Neutrophil (primary cell): ENCODE measurements at regions not wholly inside any gene's neighbourhood (a gene's known extent, or its start where the extent isn't known, plus 50 kb on each side); places are given as distances from the start of the nearest gene placed in this dataset.

Source experiments
- H3K27ac ChIP-seq: fragments of 200-600 bp; sonication (generic); 2 replicates; pipeline ENCODE4 v1.5.1; 2016; ENCODE audit warnings: mild to moderate bottlenecking, moderate library complexity
- H3K27me3 ChIP-seq: fragments of 200-600 bp; sonication (generic); 2 replicates; pipeline ENCODE4 v1.6.0; 2016; ENCODE audit warnings: mild to moderate bottlenecking
- H3K36me3 ChIP-seq: fragments of 200-600 bp; sonication (generic); 2 replicates; pipeline ENCODE4 v1.5.1; 2017
- H3K4me1 ChIP-seq, 2 experiments: fragments of 200-600 bp in 1 of 2; sonication (generic) in 1 of 2; 1 replicate in 1 of 2; 2 replicates in 1 of 2; pipeline versions ENCODE4 v1.5.1 to v1.6.1; 2013 to 2016; ENCODE audit warnings: low read depth in 1 of 2, low read length in 1 of 2, mild to moderate bottlenecking in 1 of 2, moderate library complexity in 1 of 2; ENCODE audit not compliant: control insufficient read depth in 1 of 2, insufficient read depth in 1 of 2
- H3K4me3 ChIP-seq, 2 experiments: fragments of 200-600 bp in 1 of 2; sonication (generic) in 1 of 2; 1 replicate in 1 of 2; 2 replicates in 1 of 2; pipeline ENCODE4 v1.5.1; 2013 to 2016; ENCODE audit warnings: low read depth in 1 of 2, low read length in 1 of 2, mild to moderate bottlenecking in 1 of 2, moderate library complexity in 1 of 2
- H3K9me3 ChIP-seq: fragments of 200-600 bp; sonication (generic); 2 replicates; pipeline ENCODE4 v1.5.1; 2016
- TF ChIP-seq, protein P1 (sequence below): fragments of 200-600 bp; sonication (generic); IDR thresholded peaks from 2 replicates; pipeline ENCODE4 v1.5.1; 2016; ENCODE audit warnings: antibody characterized with exemption

DNA sequence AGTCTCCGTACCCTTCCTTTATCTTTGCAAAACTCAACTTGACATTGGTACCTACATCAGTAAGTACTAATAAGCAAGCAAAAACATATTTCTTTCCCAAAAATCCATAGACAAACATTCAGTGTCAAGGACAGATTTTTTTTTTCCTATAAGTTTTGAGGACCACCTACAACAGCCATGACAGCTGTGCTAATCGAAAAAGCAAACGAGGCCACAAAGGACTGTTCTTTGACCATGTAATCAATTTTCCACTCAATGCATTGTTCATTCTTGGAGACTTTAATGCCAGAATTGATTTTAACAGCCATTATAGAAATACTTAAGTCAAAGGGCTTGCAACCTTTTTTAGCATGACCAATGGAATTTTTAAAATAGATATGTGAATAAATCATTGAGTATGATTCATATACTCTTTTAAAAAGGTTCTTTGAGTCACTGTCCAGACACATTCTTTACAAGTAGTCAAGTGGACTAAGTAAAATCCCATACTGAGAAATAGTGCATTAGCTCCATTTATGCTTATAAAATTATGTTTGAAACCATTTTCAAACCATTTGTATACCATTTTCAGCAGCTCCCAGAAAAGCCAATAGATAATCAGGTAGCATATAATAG, 323.9 kb downstream of the MZT1 start:
- Histone ChIP-seq H3K4me1 (no peaks in the 10 kb centered on the region), H3K27ac (no peak overlapping the region), H3K4me3 (no peak overlapping the region), H3K9me3 (no peaks in the 10 kb centered on the region), H3K27me3 (no peaks in the 10 kb centered on the region), H3K36me3 (no peaks in the 10 kb centered on the region)
- TF ChIP-seq, protein P1, sequence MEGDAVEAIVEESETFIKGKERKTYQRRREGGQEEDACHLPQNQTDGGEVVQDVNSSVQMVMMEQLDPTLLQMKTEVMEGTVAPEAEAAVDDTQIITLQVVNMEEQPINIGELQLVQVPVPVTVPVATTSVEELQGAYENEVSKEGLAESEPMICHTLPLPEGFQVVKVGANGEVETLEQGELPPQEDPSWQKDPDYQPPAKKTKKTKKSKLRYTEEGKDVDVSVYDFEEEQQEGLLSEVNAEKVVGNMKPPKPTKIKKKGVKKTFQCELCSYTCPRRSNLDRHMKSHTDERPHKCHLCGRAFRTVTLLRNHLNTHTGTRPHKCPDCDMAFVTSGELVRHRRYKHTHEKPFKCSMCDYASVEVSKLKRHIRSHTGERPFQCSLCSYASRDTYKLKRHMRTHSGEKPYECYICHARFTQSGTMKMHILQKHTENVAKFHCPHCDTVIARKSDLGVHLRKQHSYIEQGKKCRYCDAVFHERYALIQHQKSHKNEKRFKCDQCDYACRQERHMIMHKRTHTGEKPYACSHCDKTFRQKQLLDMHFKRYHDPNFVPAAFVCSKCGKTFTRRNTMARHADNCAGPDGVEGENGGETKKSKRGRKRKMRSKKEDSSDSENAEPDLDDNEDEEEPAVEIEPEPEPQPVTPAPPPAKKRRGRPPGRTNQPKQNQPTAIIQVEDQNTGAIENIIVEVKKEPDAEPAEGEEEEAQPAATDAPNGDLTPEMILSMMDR: no peak

DNA sequence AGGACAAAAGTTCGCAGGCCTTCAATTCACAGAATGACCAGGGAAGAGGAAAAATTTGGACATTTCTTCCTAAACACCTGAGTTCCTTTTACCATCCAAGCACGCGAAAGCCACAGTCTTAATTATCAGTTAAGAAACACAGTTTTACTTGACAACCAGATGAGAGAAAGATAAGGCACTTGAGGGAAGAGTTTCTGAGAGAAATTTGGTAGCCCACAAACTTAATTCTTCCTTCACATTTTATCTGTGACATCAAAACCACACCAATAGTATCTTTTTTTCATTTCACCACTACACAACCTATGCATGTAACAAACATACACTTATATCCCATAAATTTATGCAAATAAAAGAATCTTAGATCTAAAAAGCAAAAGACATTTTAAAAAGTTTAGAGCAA, 326.6 kb downstream of the MZT1 start:
- Histone ChIP-seq H3K36me3 (no peaks in the 10 kb centered on the region), H3K4me1 (no peaks in the 10 kb centered on the region), H3K9me3 (no peaks in the 10 kb centered on the region), H3K27me3 (no peaks in the 10 kb centered on the region), H3K27ac (no peak overlapping the region), H3K4me3 (no peak overlapping the region)
- TF ChIP-seq, protein P1: no peak

DNA sequence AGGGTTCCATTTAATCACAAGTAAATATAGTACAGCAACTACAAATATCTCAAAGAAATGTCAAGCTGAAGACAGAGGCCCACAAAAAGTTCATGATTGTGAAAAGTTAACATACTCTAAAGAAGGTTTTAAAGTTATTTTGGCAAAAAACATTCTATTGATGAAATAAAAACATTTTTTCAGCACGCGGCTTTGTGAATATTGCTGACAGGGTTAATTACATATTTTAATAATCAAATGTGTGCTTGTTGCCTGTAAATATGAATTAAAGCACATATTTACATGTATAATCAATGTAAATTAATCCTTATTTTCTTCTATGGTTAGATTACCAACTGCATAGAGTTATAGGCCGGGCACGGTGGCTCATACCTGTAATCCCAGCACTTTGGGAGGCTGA, 328.1 kb downstream of the MZT1 start:
- H3K36me3 ChIP-seq: no peaks in the 10 kb centered on the region
- TF ChIP-seq, protein P1: no peak

DNA sequence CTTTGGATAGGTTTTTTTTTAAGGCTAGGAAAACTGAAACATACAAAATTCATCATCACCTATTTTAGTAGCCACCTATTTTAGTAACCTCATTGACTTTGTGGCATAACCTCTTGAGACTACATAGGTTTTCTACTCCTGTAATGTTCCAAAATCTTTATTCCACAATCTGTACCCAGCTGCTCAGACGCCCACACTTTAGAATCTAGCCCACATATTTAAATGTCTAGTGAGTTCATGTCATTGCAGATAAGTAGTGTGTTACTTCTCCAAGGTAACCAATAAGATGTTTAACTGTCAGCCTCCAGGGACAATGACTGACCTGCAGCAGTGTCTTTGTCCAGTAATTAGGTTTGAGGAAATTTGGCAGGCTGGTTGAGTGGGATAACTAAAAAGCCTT, 330.2 kb downstream of the MZT1 start:
- no peak overlapping the region for H3K27ac ChIP-seq
- H3K4me3 ChIP-seq: no peak overlapping the region
- TF ChIP-seq, protein P1: no peak
- no peaks in the 10 kb centered on the region for H3K36me3 ChIP-seq
- no peaks in the 10 kb centered on the region for H3K9me3 ChIP-seq
- H3K27me3 ChIP-seq: no peaks in the 10 kb centered on the region
- H3K4me1 ChIP-seq: no peaks in the 10 kb centered on the region

More for the DNA sequence above, 328.1 kb downstream of the MZT1 start:
- H3K4me1 ChIP-seq: no peaks in the 10 kb centered on the region
- no peak overlapping the region for H3K27ac ChIP-seq
- H3K9me3 ChIP-seq: no peaks in the 10 kb centered on the region
- H3K4me3 ChIP-seq: no peak overlapping the region
- no peaks in the 10 kb centered on the region for H3K27me3 ChIP-seq

DNA sequence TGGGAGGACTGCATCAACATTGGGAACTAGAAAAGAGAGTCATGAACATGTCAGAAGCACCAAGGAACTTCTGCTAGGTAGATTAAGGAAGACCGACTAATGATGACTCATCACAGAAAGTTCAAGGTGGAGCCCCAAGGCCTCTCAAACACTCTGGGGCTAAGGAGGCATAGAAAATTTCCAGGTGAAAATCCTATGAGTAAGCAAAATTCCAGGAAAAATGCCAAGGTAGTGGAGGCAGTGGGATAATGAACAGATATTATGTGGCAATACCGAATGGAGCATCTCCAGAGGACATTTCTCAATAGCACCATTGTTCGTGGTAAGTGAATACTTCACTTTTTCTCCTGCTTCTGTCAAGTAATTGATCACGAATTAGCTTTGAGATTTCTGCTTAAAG, 336.5 kb downstream of the MZT1 start:
- no peaks in the 10 kb centered on the region for H3K36me3 ChIP-seq
- TF ChIP-seq, protein P1: no peak
- no peaks in the 10 kb centered on the region for H3K4me1 ChIP-seq
- H3K27ac ChIP-seq: no peak overlapping the region
- no peaks in the 10 kb centered on the region for H3K9me3 ChIP-seq
- H3K27me3 ChIP-seq: no peaks in the 10 kb centered on the region
- no peak overlapping the region for H3K4me3 ChIP-seq
